ENCODE measurements at regions not wholly inside any gene's neighbourhood (a gene's known extent, or its start where the extent isn't known, plus 50 kb on each side); places are given as distances from the start of the nearest gene placed in this dataset.

GRCh38 chr7:153509768-153510167 is 542.4 kb upstream of the DPP6 start:
- peaks cover 8% of the 10 kb centered on the region for H3K36me3 Mint-ChIP-seq

GRCh38 chr7:153510674-153511073 is 541.5 kb upstream of the DPP6 start:
- no peaks in the 10 kb centered on the region for H3K4me1 Mint-ChIP-seq
- no peak for DNase-seq (ENCODE audit: low spot score in 2 of 2, unreplicated experiment in 2 of 2)
- H3K27ac Mint-ChIP-seq = no peak overlapping the region
- TF ChIP-seq CTCF (IDR thresholded peaks at IDR 0.05; ENCODE audit: unreplicated experiment) = no peak
- H3K4me3 Mint-ChIP-seq = no peak overlapping the region
- H3K36me3 Mint-ChIP-seq = peaks cover 7% of the 10 kb centered on the region
- peaks cover 63% of the 10 kb centered on the region for H3K9me3 Mint-ChIP-seq
- no peaks in the 10 kb centered on the region for H3K27me3 Mint-ChIP-seq (ENCODE audit: low read depth)

More at GRCh38 chr7:153509768-153510167, 542.4 kb upstream of the DPP6 start:
- peaks cover 63% of the 10 kb centered on the region for H3K9me3 Mint-ChIP-seq
- H3K27ac Mint-ChIP-seq = no peak overlapping the region
- no peak for TF ChIP-seq CTCF (IDR thresholded peaks at IDR 0.05; ENCODE audit: unreplicated experiment)
- H3K4me1 Mint-ChIP-seq = no peaks in the 10 kb centered on the region
- no peaks in the 10 kb centered on the region for H3K27me3 Mint-ChIP-seq (ENCODE audit: low read depth)
- DNase-seq (ENCODE audit: low spot score in 2 of 2, unreplicated experiment in 2 of 2) = no peak
- no peak overlapping the region for H3K4me3 Mint-ChIP-seq

GRCh38 chr7:153514032-153514431 is 538.2 kb upstream of the DPP6 start:
- Mint-ChIP-seq H3K36me3 (peaks cover 7% of the 10 kb centered on the region), H3K27ac (no peak overlapping the region), H3K4me3 (no peak overlapping the region), H3K9me3 (peaks cover 64% of the 10 kb centered on the region), H3K4me1 (no peaks in the 10 kb centered on the region), H3K27me3 (ENCODE audit: low read depth) (no peaks in the 10 kb centered on the region)
- DNase-seq (ENCODE audit: low spot score in 2 of 2, unreplicated experiment in 2 of 2) = no peak
- no peak for TF ChIP-seq CTCF (IDR thresholded peaks at IDR 0.05; ENCODE audit: unreplicated experiment)

GRCh38 chr7:153515359-153515758 is 536.8 kb upstream of the DPP6 start:
- no peaks in the 10 kb centered on the region for H3K4me1 Mint-ChIP-seq
- H3K4me3 Mint-ChIP-seq = no peak overlapping the region
- H3K36me3 Mint-ChIP-seq = peaks cover 7% of the 10 kb centered on the region
- DNase-seq (ENCODE audit: low spot score in 2 of 2, unreplicated experiment in 2 of 2) = no peak
- H3K9me3 Mint-ChIP-seq = peaks cover 63% of the 10 kb centered on the region
- no peaks in the 10 kb centered on the region for H3K27me3 Mint-ChIP-seq (ENCODE audit: low read depth)
- no peak overlapping the region for H3K27ac Mint-ChIP-seq
- no peak for TF ChIP-seq CTCF (IDR thresholded peaks at IDR 0.05; ENCODE audit: unreplicated experiment)

- H3K27me3 Mint-ChIP-seq (ENCODE audit: low read depth) = no peaks in the 10 kb centered on the region
- H3K4me1 Mint-ChIP-seq = no peaks in the 10 kb centered on the region
- H3K9me3 Mint-ChIP-seq = peaks cover 67% of the 10 kb centered on the region
- no peak for DNase-seq (ENCODE audit: low spot score in 2 of 2, unreplicated experiment in 2 of 2)
- no peak for TF ChIP-seq CTCF (IDR thresholded peaks at IDR 0.05; ENCODE audit: unreplicated experiment)
- no peak overlapping the region for H3K27ac Mint-ChIP-seq
- peaks cover 7% of the 10 kb centered on the region for H3K36me3 Mint-ChIP-seq
- H3K4me3 Mint-ChIP-seq = no peak overlapping the region
Measured at GRCh38 chr7:153518201-153518984, 533.8 kb upstream of the DPP6 start.

Data from mesothelial cell of epicardium (in vitro differentiated cells).